ENCODE measurements at regions not wholly inside any gene's neighbourhood (a gene's known extent, or its start where the extent isn't known, plus 50 kb on each side); places are given as distances from the start of the nearest gene placed in this dataset.

- Histone ChIP-seq H3K27me3 (no peaks in the 10 kb centered on the region), H3K9me3 (no peaks in the 10 kb centered on the region), H3K27ac (no peak overlapping the region), H3K36me3 (ENCODE audit: low read depth, missing control alignments) (no peaks in the 10 kb centered on the region), H3K4me3 (no peak overlapping the region), H3K4me1 (no peaks in the 10 kb centered on the region)
- TF ChIP-seq POLR2A (IDR thresholded peaks at IDR 0.05): no peak
- no peak for TF ChIP-seq CTCF (IDR thresholded peaks at IDR 0.05)
- DNase-seq: no peak
- intact Hi-C loops (cut with DNase I; ENCODE audit: low total_unique reads): no loop called here
Measured at GRCh38 chr4:143089847-143090246, 94.9 kb upstream of the USP38 start.

DNA sequence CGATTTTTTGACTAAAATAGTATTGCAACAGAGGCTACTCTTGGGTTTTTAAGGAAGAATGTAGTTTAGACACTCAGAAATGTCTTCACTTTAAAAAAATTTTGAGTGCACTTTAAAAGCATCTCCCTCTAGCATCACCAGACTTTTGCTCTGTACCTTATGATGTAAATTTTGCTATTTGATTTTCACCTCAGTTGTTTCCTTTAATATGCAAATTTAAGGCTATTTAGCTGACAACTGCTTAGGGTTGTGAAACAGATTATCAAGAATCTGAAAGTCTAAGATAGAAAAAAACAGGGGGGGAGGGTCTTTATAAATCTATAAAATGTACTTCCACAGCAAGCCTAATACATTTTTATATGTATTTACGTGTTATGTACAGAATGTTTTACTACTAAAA, 92.9 kb upstream of the USP38 start:
- no peaks in the 10 kb centered on the region for H3K4me1 ChIP-seq
- H3K9me3 ChIP-seq: no peaks in the 10 kb centered on the region

GRCh38 chr4:143095447-143095846, 89.3 kb upstream of the USP38 start:
- no peak overlapping the region for H3K27ac ChIP-seq
- 77 to 82% methylated on average over 1 of the region's 1 CpG for WGBS, 2 donors
- H3K27me3 ChIP-seq: no peaks in the 10 kb centered on the region
- intact Hi-C loops (cut with DNase I; ENCODE audit: low total_unique reads): no loop called here
- DNase-seq: no peak
- no peak for TF ChIP-seq POLR2A (IDR thresholded peaks at IDR 0.05)
- no peak for TF ChIP-seq CTCF (IDR thresholded peaks at IDR 0.05)
- H3K36me3 ChIP-seq (ENCODE audit: low read depth, missing control alignments): no peaks in the 10 kb centered on the region
- no peaks in the 10 kb centered on the region for H3K9me3 ChIP-seq
- no peaks in the 10 kb centered on the region for H3K4me1 ChIP-seq
- no peak overlapping the region for H3K4me3 ChIP-seq

More for the DNA sequence above, 92.9 kb upstream of the USP38 start:
- Histone ChIP-seq H3K27me3 (no peaks in the 10 kb centered on the region), H3K4me3 (no peak overlapping the region), H3K36me3 (ENCODE audit: low read depth, missing control alignments) (no peaks in the 10 kb centered on the region), H3K27ac (no peak overlapping the region)
- no peak for TF ChIP-seq POLR2A (IDR thresholded peaks at IDR 0.05)
- no peak for TF ChIP-seq CTCF (IDR thresholded peaks at IDR 0.05)
- intact Hi-C loops (cut with DNase I; ENCODE audit: low total_unique reads): no loop called here
- no peak for DNase-seq
- 74 to 86% methylated on average over 2 of the region's 2 CpGs for WGBS, 2 donors

DNA sequence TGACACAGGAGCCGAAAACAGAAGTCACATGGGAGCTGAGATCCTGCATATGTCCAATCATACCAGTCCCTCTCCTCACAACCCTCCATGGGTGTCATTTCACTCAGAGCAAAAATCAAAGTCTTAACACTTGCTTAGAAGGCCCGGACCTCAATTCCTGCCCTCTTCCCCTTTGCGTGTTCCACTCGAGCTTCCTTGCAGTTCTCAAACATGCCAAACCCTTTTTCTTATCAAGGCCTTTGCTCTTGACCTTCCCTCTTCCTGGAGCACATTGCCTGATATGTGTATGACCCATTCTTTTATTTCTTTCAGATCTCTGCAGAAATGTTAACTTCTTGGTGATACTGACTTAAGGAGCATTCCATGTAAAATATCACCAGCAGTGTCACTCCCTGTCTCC, 87.0 kb upstream of the USP38 start:
- TF ChIP-seq CTCF (IDR thresholded peaks at IDR 0.05) (no peak), POLR2A (IDR thresholded peaks at IDR 0.05) (no peak)
- no peaks in the 10 kb centered on the region for H3K36me3 ChIP-seq (ENCODE audit: low read depth, missing control alignments)
- H3K27ac ChIP-seq: no peak overlapping the region
- H3K9me3 ChIP-seq: no peaks in the 10 kb centered on the region
- DNase-seq: no peak
- no peak overlapping the region for H3K4me3 ChIP-seq
- no peaks in the 10 kb centered on the region for H3K27me3 ChIP-seq
- intact Hi-C loops (cut with DNase I; ENCODE audit: low total_unique reads): no loop called here
- WGBS, 2 donors: 62 to 83% methylated on average over 4 of the region's 4 CpGs
- H3K4me1 ChIP-seq: no peaks in the 10 kb centered on the region

DNA sequence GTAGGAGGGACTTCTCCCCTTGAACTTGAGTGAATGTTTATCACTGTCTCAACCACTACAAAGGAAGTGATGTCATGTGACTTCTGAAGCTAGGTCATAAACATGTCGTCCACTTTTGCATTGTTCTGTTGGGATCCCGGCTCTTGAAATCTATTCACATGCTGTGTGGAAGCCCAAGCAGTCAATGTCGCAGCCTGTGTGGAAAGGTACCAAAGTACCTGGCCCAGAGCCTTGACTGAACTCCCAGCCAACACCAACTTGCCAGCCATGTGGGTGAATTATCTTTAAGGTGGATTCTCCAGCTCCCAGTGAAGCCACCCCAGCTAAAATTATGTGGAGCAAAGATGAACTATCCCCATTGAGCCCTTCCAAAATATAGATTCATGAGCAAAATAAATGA, 85.0 kb upstream of the USP38 start:
- H3K27me3 ChIP-seq: no peaks in the 10 kb centered on the region
- intact Hi-C loops (cut with DNase I; ENCODE audit: low total_unique reads): no loop called here
- H3K27ac ChIP-seq: no peak overlapping the region
- 82 to 83% methylated on average over 3 of the region's 3 CpGs for WGBS, 2 donors
- H3K36me3 ChIP-seq (ENCODE audit: low read depth, missing control alignments): no peaks in the 10 kb centered on the region
- no peak overlapping the region for H3K4me3 ChIP-seq
- H3K9me3 ChIP-seq: no peaks in the 10 kb centered on the region
- TF ChIP-seq CTCF (IDR thresholded peaks at IDR 0.05): no peak
- TF ChIP-seq POLR2A (IDR thresholded peaks at IDR 0.05): no peak
- no peak for DNase-seq
- H3K4me1 ChIP-seq: no peaks in the 10 kb centered on the region
